SK-N-MC (cell line): ENCODE measurements at regions not wholly inside any gene's neighbourhood (a gene's known extent, or its start where the extent isn't known, plus 50 kb on each side); places are given as distances from the start of the nearest gene placed in this dataset.
"Not testable (repeated sequence)": the region's sequence is repeated elsewhere in the genome, so short reads cannot be mapped to it uniquely, and the experiment has no call there.

Experiments
- DNase-seq: peaks from one replicate; pipeline ENCODE4 v3.0.0-alpha.2; 2011; ENCODE audit warnings: low read depth, low spot score
- H3K27ac ChIP-seq: fragments of 200-600 bp; sonication (generic); 2 replicates; pipeline ENCODE4 v1.5.1; 2016; ENCODE audit warnings: mixed run types
- H3K36me3 ChIP-seq: fragments of 200-600 bp; sonication (generic); 2 replicates; pipeline ENCODE4 v1.6.1; 2017; ENCODE audit warnings: antibody characterized with exemption, low read length, mixed read lengths; ENCODE audit not compliant: insufficient read depth
- H3K4me3 ChIP-seq: fragments of 200-600 bp; sonication (generic); 2 replicates; pipeline ENCODE4 v1.5.1; 2016
- H3K9ac ChIP-seq: fragments of 200-600 bp; sonication (generic); 2 replicates; pipeline ENCODE4 v1.8.0; 2017; ENCODE audit warnings: mixed run types, mixed read lengths; ENCODE audit not compliant: insufficient read length
- H3K9me3 ChIP-seq: fragments of 200-600 bp; sonication (generic); 2 replicates; pipeline ENCODE4 v1.6.1; 2017; ENCODE audit warnings: low read depth, mild to moderate bottlenecking, antibody characterized with exemption, low read length, moderate library complexity, mixed read lengths
- EZH2 ChIP-seq: fragments of 200-600 bp; sonication (generic); IDR thresholded peaks from one replicate; pipeline ENCODE4 v1.6.1; 2017; ENCODE audit warnings: antibody characterized with exemption
- FOXP2 ChIP-seq: optimal IDR thresholded peaks from 2 replicates; pipeline ENCODE3; 2011; ENCODE audit warnings: mild to moderate bottlenecking, moderate library complexity; ENCODE audit not compliant: insufficient read depth; ENCODE audit errors: extremely low read length, control extremely low read depth
- POLR2AphosphoS5 ChIP-seq: IDR thresholded peaks from 2 replicates; pipeline ENCODE4 v1.6.1; 2012; ENCODE audit warnings: mild to moderate bottlenecking, low read depth, low read length, borderline replicate concordance

DNA sequence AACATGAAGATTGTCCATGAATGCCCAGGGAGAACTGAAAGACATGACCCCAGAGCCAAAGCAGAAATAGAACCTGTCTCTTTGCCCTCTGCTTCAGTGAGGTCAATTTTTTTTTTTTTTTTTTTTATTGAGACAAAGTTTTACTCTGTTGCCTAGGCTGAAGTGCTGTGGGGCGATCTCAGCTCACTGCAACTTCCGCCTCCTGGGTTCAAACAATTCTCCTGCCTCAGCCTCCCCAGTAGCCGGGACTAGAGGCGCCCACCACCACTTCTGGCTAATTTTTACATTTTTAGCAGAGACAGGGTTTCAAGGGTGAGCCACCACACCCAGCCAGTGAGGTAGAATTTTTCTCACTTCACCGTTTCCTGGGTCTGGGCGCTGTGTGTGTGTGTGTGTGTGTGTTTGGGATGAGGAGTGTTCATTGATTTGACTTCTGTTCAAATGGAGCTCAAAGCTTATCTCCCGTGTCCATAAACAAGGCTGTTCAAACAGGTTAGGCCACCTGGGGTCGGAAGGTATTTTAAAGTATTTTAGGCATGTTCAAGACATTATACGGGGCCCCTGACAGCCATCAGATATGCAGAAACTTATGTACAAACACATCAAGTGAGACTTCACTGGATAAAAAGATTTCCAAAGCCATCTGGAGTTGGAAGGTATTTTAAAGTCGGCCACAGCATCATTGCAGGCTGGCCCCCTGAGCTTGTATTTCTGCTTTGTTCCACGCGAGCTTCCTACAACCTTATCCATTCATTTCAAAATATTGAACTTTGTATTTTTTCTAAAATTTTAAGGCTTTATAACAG, 93.8 kb downstream of the MAP3K8 start:
- H3K4me3 ChIP-seq, result no peak overlapping the region
- TF ChIP-seq EZH2, result no peak
- TF ChIP-seq FOXP2, result no peak
- no peak for TF ChIP-seq POLR2AphosphoS5
- no peaks in the 10 kb centered on the region for H3K9me3 ChIP-seq
- no peaks in the 10 kb centered on the region for H3K36me3 ChIP-seq
- H3K27ac ChIP-seq, result no peak overlapping the region
- no peak overlapping the region for H3K9ac ChIP-seq
- DNase-seq, result no peak

DNA sequence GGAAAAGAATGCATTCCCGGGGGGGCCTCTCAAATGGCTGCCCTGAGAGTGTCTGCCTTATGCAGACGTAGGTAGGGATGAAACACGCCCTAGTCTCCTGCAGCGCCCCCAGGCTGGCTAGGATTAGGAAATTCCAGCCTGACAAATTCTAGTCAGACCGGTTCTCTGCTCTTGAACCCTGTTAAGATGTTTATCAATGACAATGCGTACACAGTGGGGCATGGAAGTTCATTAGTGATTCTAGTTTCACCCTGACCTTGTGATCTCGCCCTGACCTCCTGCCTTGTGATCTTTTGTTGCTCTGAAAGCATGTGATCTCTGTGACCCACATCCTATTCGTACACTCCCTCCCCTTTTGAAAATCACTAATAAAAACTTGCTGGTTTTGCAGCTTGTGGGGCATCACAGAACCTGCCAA, 88.7 kb downstream of the MAP3K8 start:
- not testable (repeated sequence) for H3K27ac ChIP-seq, DNase-seq, H3K9me3 ChIP-seq, H3K9ac ChIP-seq, H3K4me3 ChIP-seq, H3K36me3 ChIP-seq

- Histone ChIP-seq H3K36me3 (no peaks in the 10 kb centered on the region), H3K9ac (no peak overlapping the region), H3K27ac (no peak overlapping the region), H3K4me3 (no peak overlapping the region), H3K9me3 (no peaks in the 10 kb centered on the region)
- DNase-seq, result no peak
- no peak for TF ChIP-seq FOXP2
- TF ChIP-seq POLR2AphosphoS5, result no peak
- no peak for TF ChIP-seq EZH2
These were observed 84.9 kb downstream of the MAP3K8 start for GRCh38 chr10:30518907-30519306.
